ENCODE measurements at regions not wholly inside any gene's neighbourhood (a gene's known extent, or its start where the extent isn't known, plus 50 kb on each side); places are given as distances from the start of the nearest gene placed in this dataset.

DNA sequence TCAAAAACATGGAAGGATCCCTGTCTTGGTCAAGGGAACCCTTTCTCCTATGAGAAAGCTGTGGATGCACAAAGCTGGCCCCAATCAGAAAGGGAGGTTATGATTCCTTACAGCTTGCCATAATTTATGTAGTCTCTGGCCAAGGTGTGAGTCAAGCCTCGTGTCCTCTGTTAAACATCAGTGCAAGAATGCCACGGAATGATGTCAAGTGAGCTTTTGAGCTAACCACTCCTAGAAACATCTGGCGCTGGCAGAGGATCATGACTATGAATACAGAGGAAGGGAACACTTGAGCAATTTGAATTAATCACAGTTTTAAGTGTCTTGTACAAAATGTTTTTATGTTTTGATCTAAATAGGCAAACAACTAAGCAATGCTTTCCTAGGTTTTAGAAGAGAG, 51.5 kb upstream of the RAP2C start:
- DNase-seq = no peak
- Mint-ChIP-seq H3K4me3 (no peak overlapping the region), H3K36me3 (ENCODE audit: low read depth) (no peaks in the 10 kb centered on the region), H3K27me3 (ENCODE audit: insufficient read depth) (no peaks in the 10 kb centered on the region), H3K4me1 (no peaks in the 10 kb centered on the region), H3K9me3 (no peaks in the 10 kb centered on the region), H3K27ac (no peak overlapping the region)
- no peak overlapping the region for H3K27ac ChIP-seq (ENCODE audit: low read depth, low read length)
- no peak overlapping the region for H3K9ac ChIP-seq (ENCODE audit: extremely low read depth, low read length, poor library complexity, severe bottlenecking)
- TF ChIP-seq, protein P1, sequence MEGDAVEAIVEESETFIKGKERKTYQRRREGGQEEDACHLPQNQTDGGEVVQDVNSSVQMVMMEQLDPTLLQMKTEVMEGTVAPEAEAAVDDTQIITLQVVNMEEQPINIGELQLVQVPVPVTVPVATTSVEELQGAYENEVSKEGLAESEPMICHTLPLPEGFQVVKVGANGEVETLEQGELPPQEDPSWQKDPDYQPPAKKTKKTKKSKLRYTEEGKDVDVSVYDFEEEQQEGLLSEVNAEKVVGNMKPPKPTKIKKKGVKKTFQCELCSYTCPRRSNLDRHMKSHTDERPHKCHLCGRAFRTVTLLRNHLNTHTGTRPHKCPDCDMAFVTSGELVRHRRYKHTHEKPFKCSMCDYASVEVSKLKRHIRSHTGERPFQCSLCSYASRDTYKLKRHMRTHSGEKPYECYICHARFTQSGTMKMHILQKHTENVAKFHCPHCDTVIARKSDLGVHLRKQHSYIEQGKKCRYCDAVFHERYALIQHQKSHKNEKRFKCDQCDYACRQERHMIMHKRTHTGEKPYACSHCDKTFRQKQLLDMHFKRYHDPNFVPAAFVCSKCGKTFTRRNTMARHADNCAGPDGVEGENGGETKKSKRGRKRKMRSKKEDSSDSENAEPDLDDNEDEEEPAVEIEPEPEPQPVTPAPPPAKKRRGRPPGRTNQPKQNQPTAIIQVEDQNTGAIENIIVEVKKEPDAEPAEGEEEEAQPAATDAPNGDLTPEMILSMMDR (conservative IDR thresholded peaks at IDR 0.05) = no peak
- H3K4me1 ChIP-seq (ENCODE audit: control insufficient read depth, insufficient read depth, low read length) = no peaks in the 10 kb centered on the region
- H3K9me3 ChIP-seq (ENCODE audit: control insufficient read depth, low read length) = no peaks in the 10 kb centered on the region
- no peaks in the 10 kb centered on the region for H3K36me3 ChIP-seq (ENCODE audit: control insufficient read depth, insufficient read depth, low read length)
- no peak overlapping the region for H3K4me3 ChIP-seq (ENCODE audit: low read length)
- WGBS, 2 experiments (ENCODE audit: insufficient coverage in 1 of 2, insufficient read length in 1 of 2) = 91 to 100% methylated on average over 2 to 3 of the region's 3 CpGs
- no peaks in the 10 kb centered on the region for H3K27me3 ChIP-seq (ENCODE audit: control insufficient read depth, insufficient read depth, low read length, poor library complexity, severe bottlenecking)

DNA sequence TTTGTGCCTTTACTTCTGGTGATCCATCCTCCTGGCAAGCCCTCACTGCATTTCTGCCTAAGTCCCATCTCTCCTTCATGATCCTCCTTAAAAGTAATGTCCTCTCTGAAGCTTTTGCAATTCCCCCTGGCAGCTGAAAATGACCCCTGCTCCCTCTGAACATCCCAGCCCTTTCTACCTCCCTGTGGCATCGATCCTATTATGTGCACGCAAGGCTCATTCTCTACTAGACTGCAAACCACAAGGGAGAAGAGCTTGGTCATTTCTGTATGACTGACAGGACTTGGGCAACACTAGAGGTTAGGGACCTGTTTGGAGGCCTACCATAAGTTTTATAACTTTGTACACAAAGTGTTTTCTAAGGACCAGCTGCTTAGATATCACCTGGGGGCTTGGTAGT, 50.8 kb upstream of the RAP2C start:
- Histone ChIP-seq H3K4me3 (ENCODE audit: low read length) (no peak overlapping the region), H3K36me3 (ENCODE audit: control insufficient read depth, insufficient read depth, low read length) (no peaks in the 10 kb centered on the region), H3K27me3 (ENCODE audit: control insufficient read depth, insufficient read depth, low read length, poor library complexity, severe bottlenecking) (no peaks in the 10 kb centered on the region), H3K27ac (ENCODE audit: low read depth, low read length) (no peak overlapping the region), H3K9me3 (ENCODE audit: control insufficient read depth, low read length) (no peaks in the 10 kb centered on the region), H3K4me1 (ENCODE audit: control insufficient read depth, insufficient read depth, low read length) (no peaks in the 10 kb centered on the region), H3K9ac (ENCODE audit: extremely low read depth, low read length, poor library complexity, severe bottlenecking) (no peak overlapping the region)
- TF ChIP-seq, protein P1 (conservative IDR thresholded peaks at IDR 0.05) = no peak
- H3K27ac Mint-ChIP-seq = no peak overlapping the region
- no peaks in the 10 kb centered on the region for H3K27me3 Mint-ChIP-seq (ENCODE audit: insufficient read depth)
- H3K36me3 Mint-ChIP-seq (ENCODE audit: low read depth) = no peaks in the 10 kb centered on the region
- no peaks in the 10 kb centered on the region for H3K9me3 Mint-ChIP-seq
- whole genome bisulfite sequencing, 2 experiments (ENCODE audit: insufficient coverage in 1 of 2, insufficient read length in 1 of 2) = 100% methylated on average over 2 of the region's 2 CpGs; no CpG with 5 or more reads in 1 of the 2 experiments
- no peak overlapping the region for H3K4me3 Mint-ChIP-seq
- DNase-seq = no peak
- no peaks in the 10 kb centered on the region for H3K4me1 Mint-ChIP-seq
